Fibroblast of lung (primary cell): ENCODE measurements at regions not wholly inside any gene's neighbourhood (a gene's known extent, or its start where the extent isn't known, plus 50 kb on each side); places are given as distances from the start of the nearest gene placed in this dataset.
A peak's percentile ranks its signal among the peaks of the same experiment; 100 is the strongest.

Experiments used
- DNase-seq, 2 donors: peaks; one replicate each; pipeline versions ENCODE4 v3.0.0 to v3.0.0-alpha.2; 2010; ENCODE audit warnings: low read depth in 2 of 2
- H2AFZ ChIP-seq: 2 replicates; pipeline ENCODE4 v1.5.1; 2012; ENCODE audit warnings: low read length, control low read depth, inconsistent platforms
- H3K27ac ChIP-seq: 2 replicates; pipeline ENCODE4 v1.5.1; 2011; ENCODE audit warnings: low read length, control low read depth; ENCODE audit not compliant: insufficient read depth
- H3K27me3 ChIP-seq: 2 replicates; pipeline ENCODE4 v1.5.1; 2011; ENCODE audit warnings: mild to moderate bottlenecking, low read length; ENCODE audit not compliant: control insufficient read depth, insufficient read depth
- H3K36me3 ChIP-seq: 2 replicates; pipeline ENCODE4 v1.5.1; 2011; ENCODE audit warnings: low read length; ENCODE audit not compliant: control insufficient read depth, insufficient read depth
- H3K4me1 ChIP-seq: 2 replicates; pipeline ENCODE4 v1.5.1; 2011; ENCODE audit warnings: low read length; ENCODE audit not compliant: control insufficient read depth, insufficient read depth; ENCODE audit errors: extremely low read depth
- H3K4me2 ChIP-seq: 2 replicates; pipeline ENCODE4 v1.5.1; 2011; ENCODE audit warnings: low read length, control low read depth; ENCODE audit not compliant: insufficient read depth; ENCODE audit errors: extremely low read depth
- H3K4me3 ChIP-seq, 4 experiments: fragments of 200-600 bp in 1 of 4; sonication (generic) in 1 of 4; replicated peaks in 1 of 4; 2 replicates each; pipeline ENCODE4 v1.5.1; 2011 to 2016; ENCODE audit warnings: low read length in 4 of 4, low read depth in 3 of 4, mild to moderate bottlenecking in 3 of 4, control low read depth in 2 of 4, inconsistent platforms in 1 of 4, mixed read lengths in 1 of 4; ENCODE audit not compliant: insufficient read depth in 1 of 4; ENCODE audit errors: control extremely low read depth in 1 of 4
- H3K79me2 ChIP-seq: 2 replicates; pipeline ENCODE4 v1.5.1; 2012; ENCODE audit warnings: mild to moderate bottlenecking, low read length, inconsistent platforms; ENCODE audit not compliant: control insufficient read depth, insufficient read depth
- H3K9ac ChIP-seq: 2 replicates; pipeline ENCODE4 v1.5.1; 2011; ENCODE audit warnings: mild to moderate bottlenecking, low read length, control low read depth; ENCODE audit not compliant: insufficient read depth
- H3K9me3 ChIP-seq: 2 replicates; pipeline ENCODE4 v1.5.1; 2012; ENCODE audit warnings: low read depth, low read length; ENCODE audit not compliant: control insufficient read depth, insufficient read depth
- H4K20me1 ChIP-seq: 2 replicates; pipeline ENCODE4 v1.5.1; 2011; ENCODE audit warnings: low read length; ENCODE audit not compliant: control insufficient read depth, insufficient read depth; ENCODE audit errors: extremely low read depth
- CTCF ChIP-seq, 2 donors: IDR thresholded peaks in 1 of 2; conservative IDR thresholded peaks in 1 of 2; 1 replicate in 1 of 2; 2 replicates in 1 of 2; pipeline ENCODE4 v1.5.1; 2011 to 2012; ENCODE audit warnings: low read length in 2 of 2, control low read depth in 1 of 2, inconsistent platforms in 1 of 2, low read depth in 1 of 2, mild to moderate bottlenecking in 1 of 2
- EZH2 ChIP-seq: IDR thresholded peaks from 2 replicates; pipeline ENCODE4 v1.5.1; 2012; ENCODE audit warnings: low read length, control low read depth, mild to moderate bottlenecking; ENCODE audit errors: missing control alignments

DNA sequence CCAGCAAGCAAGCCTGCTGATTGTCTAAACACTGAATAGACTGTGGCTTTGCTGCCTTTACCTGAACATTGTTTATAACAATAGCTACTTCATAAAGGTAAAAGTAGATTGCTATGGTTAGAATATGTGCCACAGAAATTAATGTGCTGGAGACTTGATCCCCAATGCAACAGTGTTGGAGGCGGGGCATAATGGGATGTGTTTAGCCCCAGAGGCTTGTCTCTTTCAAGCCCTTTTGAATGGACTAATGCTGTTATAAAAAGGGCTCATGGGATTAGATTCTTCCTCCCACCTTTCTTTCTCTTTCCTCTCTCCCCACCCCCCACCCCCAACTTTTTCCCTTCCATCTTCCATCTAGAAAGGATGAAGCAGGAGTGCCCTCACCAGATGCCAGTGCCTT is 80.2 kb upstream of the PPP2R5A start:
- DNase-seq = no peak
- Histone ChIP-seq H3K27ac (no peak overlapping the region), H3K4me3 (no peak overlapping the region)

GRCh38 chr1:212205843-212206242 is 79.4 kb upstream of the PPP2R5A start:
- H3K36me3 ChIP-seq = no peaks in the 10 kb centered on the region
- H3K4me1 ChIP-seq = no peaks in the 10 kb centered on the region
- no peaks in the 10 kb centered on the region for H3K79me2 ChIP-seq
- H4K20me1 ChIP-seq = no peaks in the 10 kb centered on the region
- H3K4me3 ChIP-seq = no peak overlapping the region
- H3K27ac ChIP-seq = no peak overlapping the region
- H3K9ac ChIP-seq = no peak overlapping the region
- H2AFZ ChIP-seq = no peak overlapping the region
- no peaks in the 10 kb centered on the region for H3K9me3 ChIP-seq
- TF ChIP-seq CTCF (conservative IDR thresholded peaks at IDR 0.05 in 1 of 2, IDR thresholded peaks at IDR 0.05 in 1 of 2; ENCODE audit: low read depth in 1 of 2, low read length in 2 of 2) = no peak
- no peak for TF ChIP-seq EZH2
- H3K27me3 ChIP-seq = no peaks in the 10 kb centered on the region
- peak in 1 of 2 donors; percentile 59 for DNase-seq
- no peak overlapping the region for H3K4me2 ChIP-seq

More for the DNA sequence above, 80.2 kb upstream of the PPP2R5A start:
- H3K79me2 ChIP-seq = no peaks in the 10 kb centered on the region
- H4K20me1 ChIP-seq = no peaks in the 10 kb centered on the region
- no peaks in the 10 kb centered on the region for H3K36me3 ChIP-seq
- H3K27me3 ChIP-seq = no peaks in the 10 kb centered on the region
- no peak overlapping the region for H3K9ac ChIP-seq
- no peaks in the 10 kb centered on the region for H3K9me3 ChIP-seq
- no peaks in the 10 kb centered on the region for H3K4me1 ChIP-seq
- TF ChIP-seq EZH2 (no peak), CTCF (conservative IDR thresholded peaks at IDR 0.05 in 1 of 2, IDR thresholded peaks at IDR 0.05 in 1 of 2; ENCODE audit: low read depth in 1 of 2, low read length in 2 of 2) (no peak)
- no peak overlapping the region for H2AFZ ChIP-seq
- H3K4me2 ChIP-seq = no peak overlapping the region

GRCh38 chr1:212207118-212207517 is 78.1 kb upstream of the PPP2R5A start:
- Histone ChIP-seq H3K9ac (no peak overlapping the region), H3K79me2 (no peaks in the 10 kb centered on the region), H2AFZ (no peak overlapping the region), H3K27ac (no peak overlapping the region), H3K4me1 (no peaks in the 10 kb centered on the region), H3K4me2 (no peak overlapping the region), H4K20me1 (no peaks in the 10 kb centered on the region), H3K4me3 (no peak overlapping the region), H3K9me3 (no peaks in the 10 kb centered on the region), H3K27me3 (no peaks in the 10 kb centered on the region), H3K36me3 (no peaks in the 10 kb centered on the region)
- DNase-seq = no peak
- TF ChIP-seq CTCF (conservative IDR thresholded peaks at IDR 0.05 in 1 of 2, IDR thresholded peaks at IDR 0.05 in 1 of 2; ENCODE audit: low read depth in 1 of 2, low read length in 2 of 2) = no peak
- no peak for TF ChIP-seq EZH2
